ENCODE measurements at regions not wholly inside any gene's neighbourhood (a gene's known extent, or its start where the extent isn't known, plus 50 kb on each side); places are given as distances from the start of the nearest gene placed in this dataset.

DNA sequence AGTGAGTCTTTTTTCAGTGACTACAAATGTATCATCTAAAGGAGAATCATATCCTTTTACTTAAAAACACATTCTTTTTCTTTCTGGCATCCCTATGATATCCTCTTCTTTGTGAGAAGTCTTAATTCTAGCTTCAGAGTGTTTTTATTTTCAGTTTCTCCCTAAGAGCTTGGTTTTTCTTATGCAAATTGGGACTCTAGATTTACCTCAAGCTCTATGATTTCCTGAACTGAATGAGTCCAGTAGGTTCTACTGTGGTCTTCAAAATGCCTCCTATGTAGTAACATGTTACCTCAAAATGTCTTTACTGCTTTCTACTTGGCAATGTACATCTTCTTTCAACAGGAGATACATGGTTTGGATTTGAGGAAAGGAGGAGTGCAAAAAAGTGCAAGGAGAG, 148.2 kb upstream of the C21orf91 start:
- TF ChIP-seq EZH2 (IDR thresholded peaks at IDR 0.05; ENCODE audit: low read depth, low read length, severe bottlenecking), result no peak
- TF ChIP-seq, protein P1, sequence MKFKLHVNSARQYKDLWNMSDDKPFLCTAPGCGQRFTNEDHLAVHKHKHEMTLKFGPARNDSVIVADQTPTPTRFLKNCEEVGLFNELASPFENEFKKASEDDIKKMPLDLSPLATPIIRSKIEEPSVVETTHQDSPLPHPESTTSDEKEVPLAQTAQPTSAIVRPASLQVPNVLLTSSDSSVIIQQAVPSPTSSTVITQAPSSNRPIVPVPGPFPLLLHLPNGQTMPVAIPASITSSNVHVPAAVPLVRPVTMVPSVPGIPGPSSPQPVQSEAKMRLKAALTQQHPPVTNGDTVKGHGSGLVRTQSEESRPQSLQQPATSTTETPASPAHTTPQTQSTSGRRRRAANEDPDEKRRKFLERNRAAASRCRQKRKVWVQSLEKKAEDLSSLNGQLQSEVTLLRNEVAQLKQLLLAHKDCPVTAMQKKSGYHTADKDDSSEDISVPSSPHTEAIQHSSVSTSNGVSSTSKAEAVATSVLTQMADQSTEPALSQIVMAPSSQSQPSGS (IDR thresholded peaks at IDR 0.05; ENCODE audit: low read length), result no peak
- no peak for TF ChIP-seq TBP (IDR thresholded peaks at IDR 0.05; ENCODE audit: low read depth, low read length)
- TF ChIP-seq SIX5 (IDR thresholded peaks at IDR 0.05; ENCODE audit: low read depth, low read length), result no peak
- no peak for TF ChIP-seq ASH2L (IDR thresholded peaks at IDR 0.05; ENCODE audit: low read length)
- TF ChIP-seq POLR2A (IDR thresholded peaks at IDR 0.05; ENCODE audit: control extremely low read depth in 1 of 2, low read depth in 2 of 2, low read length in 2 of 2), result no peak
- no peak for TF ChIP-seq TAF1 (IDR thresholded peaks at IDR 0.05; ENCODE audit: low read depth, low read length)
- TF ChIP-seq ZNF274 (IDR thresholded peaks at IDR 0.05; ENCODE audit: borderline replicate concordance, extremely low read depth, low read length), result no peak
